ENCODE measurements at regions not wholly inside any gene's neighbourhood (a gene's known extent, or its start where the extent isn't known, plus 50 kb on each side); places are given as distances from the start of the nearest gene placed in this dataset.

- TF ChIP-seq ZFX (IDR thresholded peaks at IDR 0.05) (no peak), CTCF (conservative IDR thresholded peaks at IDR 0.05) (no peak)
- no peak overlapping the region for H3K27ac ChIP-seq
Measured at GRCh38 chr5:32520356-32520755, 65.0 kb upstream of the SUB1 start.

GRCh38 chr5:32519508-32519907 lies 65.8 kb upstream of the SUB1 start:
- TF ChIP-seq ZFX (IDR thresholded peaks at IDR 0.05) (no peak), CTCF (conservative IDR thresholded peaks at IDR 0.05) (no peak)
- H3K27ac ChIP-seq, result no peak overlapping the region

GRCh38 chr5:32514806-32515205 lies 70.3 kb upstream of the ZFR start:
- no peak overlapping the region for H3K27ac ChIP-seq
- TF ChIP-seq ZFX (IDR thresholded peaks at IDR 0.05), result no peak
- TF ChIP-seq CTCF (conservative IDR thresholded peaks at IDR 0.05), result no peak

- TF ChIP-seq ZFX (IDR thresholded peaks at IDR 0.05), result no peak
- TF ChIP-seq CTCF (conservative IDR thresholded peaks at IDR 0.05), result no peak
- no peak overlapping the region for H3K27ac ChIP-seq
Measured at GRCh38 chr5:32512926-32513325, 68.4 kb upstream of the ZFR start.

- H3K27ac ChIP-seq, result no peak overlapping the region
- TF ChIP-seq ZFX (IDR thresholded peaks at IDR 0.05) (no peak), CTCF (conservative IDR thresholded peaks at IDR 0.05) (no peak)
Measured at GRCh38 chr5:32511776-32512374, 67.3 kb upstream of the ZFR start.

- no peak overlapping the region for H3K27ac ChIP-seq
- TF ChIP-seq CTCF (conservative IDR thresholded peaks at IDR 0.05) (no peak), ZFX (IDR thresholded peaks at IDR 0.05) (no peak)
Measured at GRCh38 chr5:32510860-32511259, 66.3 kb upstream of the ZFR start.

- H3K27ac ChIP-seq, result no peak overlapping the region; the same call in 1 of the 2 replicates
Measured at GRCh38 chr5:32508806-32509805, 64.6 kb upstream of the ZFR start.

More at GRCh38 chr5:32508806-32509805, 64.6 kb upstream of the ZFR start:
- TF ChIP-seq ZFX (IDR thresholded peaks at IDR 0.05) (no peak), CTCF (conservative IDR thresholded peaks at IDR 0.05) (no peak)
